ENCODE measurements at regions not wholly inside any gene's neighbourhood (a gene's known extent, or its start where the extent isn't known, plus 50 kb on each side); places are given as distances from the start of the nearest gene placed in this dataset.
A peak's percentile ranks its signal among the peaks of the same experiment; 100 is the strongest.

DNA sequence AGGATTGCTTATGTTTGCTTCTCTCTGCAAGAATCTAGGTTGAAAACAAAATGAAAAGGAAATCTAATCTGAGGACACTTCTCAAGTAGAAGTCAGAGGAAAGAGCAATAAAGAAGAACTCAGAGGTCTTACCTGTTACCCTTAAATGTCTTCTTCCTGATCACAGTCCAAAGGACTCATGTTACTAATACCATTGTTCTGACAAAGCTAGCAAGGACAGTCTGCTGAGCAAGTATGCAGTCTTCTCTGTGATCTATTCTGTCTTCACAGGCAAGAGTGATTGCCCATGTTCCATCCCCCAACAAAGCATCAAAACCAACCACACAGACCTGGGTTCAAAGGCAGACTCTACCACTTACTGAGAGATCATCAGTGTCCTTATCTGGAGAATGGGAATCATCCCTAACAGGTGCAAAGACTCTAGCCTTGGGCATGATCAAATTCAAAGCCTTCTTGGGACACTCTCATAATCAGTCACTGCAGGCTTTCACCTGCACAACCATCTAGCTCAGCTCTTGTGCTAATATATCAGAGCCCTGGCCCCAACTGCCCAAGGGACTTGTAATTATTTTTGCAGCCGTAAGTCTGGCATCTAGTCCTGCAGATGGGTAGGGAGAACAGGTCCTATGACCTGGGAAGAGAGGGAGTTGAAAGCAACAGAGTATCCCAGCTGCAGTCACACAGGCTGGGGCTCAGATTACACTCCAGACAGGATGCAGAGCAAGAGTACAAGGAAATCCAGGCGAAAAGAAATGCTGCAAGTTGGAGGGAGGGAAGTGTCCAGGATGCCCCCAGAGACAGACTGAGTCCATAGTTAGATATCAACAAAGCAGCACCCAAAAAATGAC lies 97.9 kb upstream of the NUDT4 start:
- Histone ChIP-seq H3K9ac (ENCODE audit: low read length) (no peak overlapping the region), H3K27me3 (replicated peaks; ENCODE audit: control insufficient read depth, insufficient read depth, low read length) (no peaks in the 10 kb centered on the region), H3K4me1 (ENCODE audit: control insufficient read depth, insufficient read depth, low read length) (no peaks in the 10 kb centered on the region), H3K36me3 (ENCODE audit: control insufficient read depth, insufficient read depth, low read length, severe bottlenecking) (no peaks in the 10 kb centered on the region), H3K9me3 (ENCODE audit: control insufficient read depth, low read length) (no peaks in the 10 kb centered on the region), H3K4me3 (ENCODE audit: low read length) (no peak overlapping the region)
- DNase-seq (ENCODE audit: low read depth), result peak; percentile 32

DNA sequence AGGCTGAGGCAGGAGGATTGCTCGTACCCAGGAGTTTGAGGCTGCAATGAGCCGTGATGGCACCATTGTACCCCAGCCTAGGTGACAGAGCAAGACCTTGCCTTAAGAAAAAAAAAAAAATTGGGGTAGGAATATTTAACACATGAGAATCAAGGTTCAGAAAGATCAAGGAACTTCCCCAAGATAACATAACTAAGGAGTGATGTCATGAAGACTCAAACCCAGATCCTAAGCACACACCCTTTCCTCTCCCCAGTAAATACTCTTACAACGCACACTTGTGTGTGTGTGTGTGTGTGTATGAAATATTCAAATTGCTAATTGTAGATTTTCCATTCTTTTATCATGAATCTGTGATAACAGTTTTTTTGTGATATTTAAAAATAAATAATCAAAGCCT lies 90.6 kb upstream of the NUDT4 start:
- no peaks in the 10 kb centered on the region for H3K36me3 ChIP-seq (ENCODE audit: control insufficient read depth, insufficient read depth, low read length, severe bottlenecking)
- no peak for DNase-seq (ENCODE audit: low read depth)
- no peak overlapping the region for H3K4me3 ChIP-seq (ENCODE audit: low read length)
- H3K9me3 ChIP-seq (ENCODE audit: control insufficient read depth, low read length), result no peaks in the 10 kb centered on the region
- H3K27me3 ChIP-seq (replicated peaks; ENCODE audit: control insufficient read depth, insufficient read depth, low read length), result no peaks in the 10 kb centered on the region
- no peaks in the 10 kb centered on the region for H3K4me1 ChIP-seq (ENCODE audit: control insufficient read depth, insufficient read depth, low read length)
- no peak overlapping the region for H3K9ac ChIP-seq (ENCODE audit: low read length)

DNA sequence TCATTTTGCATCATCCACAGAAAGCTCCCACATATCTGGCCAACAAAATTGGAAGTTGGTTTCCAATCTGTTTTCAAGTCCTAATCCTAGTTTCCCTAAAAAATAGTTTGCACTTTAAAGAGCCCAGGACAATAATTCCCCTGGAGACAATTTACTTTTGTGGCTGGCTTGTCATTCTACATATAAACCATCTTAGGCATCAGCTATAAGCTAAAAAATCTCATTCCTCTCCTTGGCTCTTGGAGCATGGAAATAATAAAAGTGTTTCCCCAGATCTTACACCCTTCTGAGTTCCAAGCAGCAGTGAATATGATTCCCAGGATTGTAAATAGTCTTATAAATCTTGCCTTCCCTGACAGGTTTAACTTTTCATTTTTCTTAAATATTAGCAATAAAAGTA lies 89.1 kb upstream of the NUDT4 start:
- no peaks in the 10 kb centered on the region for H3K27me3 ChIP-seq (replicated peaks; ENCODE audit: control insufficient read depth, insufficient read depth, low read length)
- no peak for DNase-seq (ENCODE audit: low read depth)
- H3K4me3 ChIP-seq (ENCODE audit: low read length), result no peak overlapping the region
- no peaks in the 10 kb centered on the region for H3K36me3 ChIP-seq (ENCODE audit: control insufficient read depth, insufficient read depth, low read length, severe bottlenecking)
- H3K4me1 ChIP-seq (ENCODE audit: control insufficient read depth, insufficient read depth, low read length), result no peaks in the 10 kb centered on the region
- no peaks in the 10 kb centered on the region for H3K9me3 ChIP-seq (ENCODE audit: control insufficient read depth, low read length)
- no peak overlapping the region for H3K9ac ChIP-seq (ENCODE audit: low read length)

DNA sequence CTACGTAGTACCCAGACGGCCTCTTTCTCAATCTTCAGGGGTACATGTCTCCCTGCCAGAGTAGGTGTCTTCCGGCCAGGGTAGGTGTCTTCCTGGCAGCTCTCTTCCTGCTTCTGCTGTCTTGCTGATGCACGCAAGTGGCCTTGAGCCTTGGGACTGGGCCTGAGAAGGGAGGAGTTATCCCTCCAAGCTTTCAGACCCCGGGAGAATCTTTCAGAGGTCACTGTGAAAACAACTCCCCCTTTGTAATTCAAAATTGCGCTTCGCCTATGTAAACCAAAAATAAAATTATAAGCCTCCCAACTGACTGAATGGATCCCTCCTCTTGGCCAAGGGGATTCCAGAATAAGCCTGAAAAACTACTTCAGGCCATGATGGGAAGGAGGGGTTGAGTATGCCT lies 87.3 kb upstream of the NUDT4 start:
- H3K36me3 ChIP-seq (ENCODE audit: control insufficient read depth, insufficient read depth, low read length, severe bottlenecking), result no peaks in the 10 kb centered on the region
- H3K27me3 ChIP-seq (replicated peaks; ENCODE audit: control insufficient read depth, insufficient read depth, low read length), result no peaks in the 10 kb centered on the region
- no peaks in the 10 kb centered on the region for H3K4me1 ChIP-seq (ENCODE audit: control insufficient read depth, insufficient read depth, low read length)
- no peak overlapping the region for H3K4me3 ChIP-seq (ENCODE audit: low read length)
- no peak for DNase-seq (ENCODE audit: low read depth)
- no peaks in the 10 kb centered on the region for H3K9me3 ChIP-seq (ENCODE audit: control insufficient read depth, low read length)
- no peak overlapping the region for H3K9ac ChIP-seq (ENCODE audit: low read length)

DNA sequence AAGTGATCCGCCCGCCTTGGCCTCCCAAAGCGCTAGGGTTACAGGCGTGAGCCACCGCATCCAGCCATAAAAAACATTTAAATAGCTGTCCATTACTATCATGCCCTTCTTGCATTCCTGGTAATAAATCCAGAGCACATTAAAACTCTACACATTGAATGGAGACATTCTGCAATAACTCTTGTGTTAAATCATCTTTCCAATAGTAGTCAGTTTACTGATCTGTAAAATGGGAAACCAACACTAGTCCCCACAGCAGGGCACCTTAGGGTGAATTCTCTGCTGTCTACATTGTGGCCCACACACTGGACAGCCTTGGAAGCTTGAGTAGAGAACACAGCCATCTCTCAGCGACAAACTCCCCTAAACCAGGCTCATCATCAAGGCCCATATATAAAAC lies 85.5 kb upstream of the NUDT4 start:
- Histone ChIP-seq H3K4me3 (ENCODE audit: low read length) (no peak overlapping the region), H3K9me3 (ENCODE audit: control insufficient read depth, low read length) (no peaks in the 10 kb centered on the region), H3K4me1 (ENCODE audit: control insufficient read depth, insufficient read depth, low read length) (peaks cover 2% of the 10 kb centered on the region), H3K27me3 (replicated peaks; ENCODE audit: control insufficient read depth, insufficient read depth, low read length) (no peaks in the 10 kb centered on the region), H3K36me3 (ENCODE audit: control insufficient read depth, insufficient read depth, low read length, severe bottlenecking) (no peaks in the 10 kb centered on the region), H3K9ac (ENCODE audit: low read length) (no peak overlapping the region)
- no peak for DNase-seq (ENCODE audit: low read depth)

DNA sequence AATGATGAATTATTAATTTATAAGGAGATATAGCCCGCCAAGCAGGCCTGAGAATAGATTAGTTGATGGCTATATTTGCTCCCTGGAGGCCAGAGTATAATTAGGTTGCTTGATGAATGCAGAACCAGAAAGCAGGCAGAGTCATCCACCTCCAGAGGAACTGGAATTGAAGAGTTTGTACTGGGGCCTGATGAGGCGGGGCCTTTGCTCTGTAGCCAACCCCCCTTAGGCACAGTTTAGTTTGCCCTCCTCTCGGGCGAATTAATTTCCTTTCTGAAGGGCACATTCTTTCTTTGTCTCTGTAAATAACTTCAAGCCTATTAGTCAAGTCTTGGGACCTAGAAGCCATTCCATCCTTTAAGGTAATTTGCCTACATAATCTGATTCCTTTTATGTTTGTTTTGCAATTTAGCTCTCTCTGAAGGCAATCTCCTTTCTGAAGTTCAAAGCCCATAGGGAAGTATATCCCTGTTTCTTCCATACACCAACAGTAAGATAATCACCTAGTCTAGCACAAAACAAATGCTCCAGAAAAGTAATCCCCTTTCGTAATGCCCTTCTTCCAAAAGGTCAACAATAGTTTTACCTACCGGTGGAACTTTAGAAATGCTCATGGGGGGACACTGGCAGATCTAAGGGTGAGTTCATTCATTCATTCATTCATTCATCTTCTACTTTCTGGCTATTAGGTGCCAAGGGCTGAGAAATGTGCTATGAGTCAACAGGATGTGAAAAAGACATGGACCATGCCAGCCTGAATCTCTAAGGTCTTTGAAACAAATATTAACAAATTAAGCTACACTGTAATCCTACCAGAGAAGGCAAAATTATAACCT lies 84.8 kb upstream of the NUDT4 start:
- no peaks in the 10 kb centered on the region for H3K36me3 ChIP-seq (ENCODE audit: control insufficient read depth, insufficient read depth, low read length, severe bottlenecking)
- no peak overlapping the region for H3K4me3 ChIP-seq (ENCODE audit: low read length)
- H3K9ac ChIP-seq (ENCODE audit: low read length), result no peak overlapping the region
- H3K4me1 ChIP-seq (ENCODE audit: control insufficient read depth, insufficient read depth, low read length), result peaks cover 4% of the 10 kb centered on the region
- no peaks in the 10 kb centered on the region for H3K27me3 ChIP-seq (replicated peaks; ENCODE audit: control insufficient read depth, insufficient read depth, low read length)
- H3K9me3 ChIP-seq (ENCODE audit: control insufficient read depth, low read length), result no peaks in the 10 kb centered on the region
- DNase-seq (ENCODE audit: low read depth), result no peak

DNA sequence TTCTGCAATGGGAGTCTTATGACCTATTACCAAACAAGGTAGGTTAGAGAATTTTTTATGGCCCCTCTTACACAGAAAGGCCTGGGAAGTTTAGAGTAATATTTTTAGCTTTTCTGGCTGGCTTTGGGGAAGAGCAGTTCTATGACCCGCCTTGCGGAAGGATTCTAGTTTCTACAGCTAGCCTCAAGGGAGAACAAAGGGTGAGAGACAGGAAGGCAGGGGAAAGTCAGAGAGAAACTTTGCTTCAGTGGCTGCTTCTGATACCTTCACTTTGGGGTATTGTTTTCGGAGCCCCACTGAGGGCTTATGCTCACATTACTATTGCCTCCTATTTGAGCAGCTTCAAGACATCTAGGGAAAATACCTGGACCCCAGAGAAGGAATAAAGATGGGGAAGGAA lies 80.7 kb upstream of the NUDT4 start:
- no peaks in the 10 kb centered on the region for H3K9me3 ChIP-seq (ENCODE audit: control insufficient read depth, low read length)
- no peak overlapping the region for H3K4me3 ChIP-seq (ENCODE audit: low read length)

DNA sequence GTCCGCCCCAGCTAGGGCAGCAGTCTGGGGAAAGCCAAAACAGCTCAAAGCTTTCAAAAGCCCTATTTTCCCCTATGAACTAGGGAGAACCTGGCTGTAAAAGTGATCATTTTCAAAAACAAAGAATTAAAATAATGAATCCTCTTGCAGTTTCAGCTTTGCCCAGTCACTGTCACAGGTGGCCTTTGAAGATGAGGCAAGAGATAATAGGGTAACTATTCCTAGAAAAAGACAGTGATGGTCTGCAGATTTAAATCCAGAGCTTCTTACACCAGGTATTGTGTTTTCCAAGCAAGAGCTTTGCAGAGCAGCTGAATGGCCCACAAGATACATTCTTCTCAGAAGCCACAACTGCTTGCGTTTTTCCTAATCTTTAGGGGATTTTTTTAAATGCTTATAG lies 80.2 kb upstream of the NUDT4 start:
- Histone ChIP-seq H3K4me1 (ENCODE audit: control insufficient read depth, insufficient read depth, low read length) (peaks cover 18% of the 10 kb centered on the region), H3K9ac (ENCODE audit: low read length) (no peak overlapping the region), H3K9me3 (ENCODE audit: control insufficient read depth, low read length) (no peaks in the 10 kb centered on the region), H3K4me3 (ENCODE audit: low read length) (no peak overlapping the region), H3K27me3 (replicated peaks; ENCODE audit: control insufficient read depth, insufficient read depth, low read length) (no peaks in the 10 kb centered on the region), H3K36me3 (ENCODE audit: control insufficient read depth, insufficient read depth, low read length, severe bottlenecking) (no peaks in the 10 kb centered on the region)
- DNase-seq (ENCODE audit: low read depth), result no peak

More for the DNA sequence above, 80.7 kb upstream of the NUDT4 start:
- Histone ChIP-seq H3K4me1 (ENCODE audit: control insufficient read depth, insufficient read depth, low read length) (peaks cover 14% of the 10 kb centered on the region), H3K36me3 (ENCODE audit: control insufficient read depth, insufficient read depth, low read length, severe bottlenecking) (no peaks in the 10 kb centered on the region), H3K9ac (ENCODE audit: low read length) (no peak overlapping the region), H3K27me3 (replicated peaks; ENCODE audit: control insufficient read depth, insufficient read depth, low read length) (no peaks in the 10 kb centered on the region)
- no peak for DNase-seq (ENCODE audit: low read depth)

DNA sequence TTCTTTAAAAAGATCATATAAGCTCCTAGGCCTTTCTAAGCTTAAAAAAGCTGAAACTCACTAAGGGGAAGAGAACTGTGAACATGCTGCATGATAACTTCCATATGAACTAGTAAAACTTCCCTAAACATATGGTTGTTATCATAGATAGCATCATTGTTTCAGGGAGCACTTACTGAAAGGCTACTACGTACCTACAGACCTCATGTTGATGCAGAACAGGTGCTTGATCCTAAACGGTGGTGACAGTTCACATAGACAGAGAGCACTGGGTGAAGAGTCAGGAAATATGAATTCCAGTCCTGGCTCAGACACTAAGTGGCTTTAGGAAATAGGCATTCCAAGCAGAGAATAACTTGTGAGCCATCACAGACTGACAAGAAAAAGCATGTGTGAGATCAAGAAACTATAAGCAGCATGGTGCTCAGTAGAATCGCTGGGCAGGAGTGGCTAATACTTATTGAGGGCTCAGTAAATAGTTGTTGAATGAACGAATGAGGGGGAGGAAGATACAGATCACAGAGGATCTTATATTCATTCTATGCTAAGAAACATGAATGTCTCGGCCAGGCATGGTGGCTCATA lies 78.4 kb upstream of the NUDT4 start:
- H3K27me3 ChIP-seq (replicated peaks; ENCODE audit: control insufficient read depth, insufficient read depth, low read length), result no peaks in the 10 kb centered on the region
- no peak overlapping the region for H3K4me3 ChIP-seq (ENCODE audit: low read length)
- no peaks in the 10 kb centered on the region for H3K9me3 ChIP-seq (ENCODE audit: control insufficient read depth, low read length)
- DNase-seq (ENCODE audit: low read depth), result peak; percentile 19
- no peaks in the 10 kb centered on the region for H3K36me3 ChIP-seq (ENCODE audit: control insufficient read depth, insufficient read depth, low read length, severe bottlenecking)
- peaks cover 29% of the 10 kb centered on the region for H3K4me1 ChIP-seq (ENCODE audit: control insufficient read depth, insufficient read depth, low read length)
- no peak overlapping the region for H3K9ac ChIP-seq (ENCODE audit: low read length)

DNA sequence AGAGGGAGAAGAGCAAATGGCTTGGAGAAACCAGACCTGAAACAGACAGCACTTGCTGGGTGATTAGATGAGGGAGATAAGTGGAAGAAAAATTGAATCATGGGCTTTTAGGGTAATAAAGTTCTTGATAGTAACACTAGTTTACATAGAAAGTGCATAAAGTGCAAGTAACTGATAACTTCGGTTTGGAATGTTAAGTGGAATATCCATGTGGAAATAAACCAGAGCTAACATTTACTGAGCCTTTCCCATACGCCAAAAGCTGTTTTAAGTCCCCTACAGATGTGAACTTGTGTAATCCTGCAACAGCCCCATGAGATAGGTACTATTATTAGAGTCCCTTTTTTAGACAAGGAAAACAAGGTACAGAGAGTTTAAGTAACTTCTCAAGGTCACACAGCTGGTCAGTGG lies 77.1 kb upstream of the NUDT4 start:
- Histone ChIP-seq H3K27me3 (replicated peaks; ENCODE audit: control insufficient read depth, insufficient read depth, low read length) (no peaks in the 10 kb centered on the region), H3K4me1 (ENCODE audit: control insufficient read depth, insufficient read depth, low read length) (peaks cover 29% of the 10 kb centered on the region), H3K9me3 (ENCODE audit: control insufficient read depth, low read length) (peaks cover under 1% of the 10 kb centered on the region), H3K4me3 (ENCODE audit: low read length) (no peak overlapping the region), H3K9ac (ENCODE audit: low read length) (no peak overlapping the region), H3K36me3 (ENCODE audit: control insufficient read depth, insufficient read depth, low read length, severe bottlenecking) (no peaks in the 10 kb centered on the region)
- no peak for DNase-seq (ENCODE audit: low read depth)
